A549 (cell line): ENCODE measurements at regions not wholly inside any gene's neighbourhood (a gene's known extent, or its start where the extent isn't known, plus 50 kb on each side); places are given as distances from the start of the nearest gene placed in this dataset.

Experiments
- CTCF ChIP-seq: fragments of >200 bp; sonication (Bioruptor Twin); formaldehyde crosslinking; IDR thresholded peaks from 3 replicates; pipeline ENCODE4 v1.5.1; 2016
- ELK1 ChIP-seq: fragments of 150-350 bp; IDR thresholded peaks from 2 replicates; pipeline ENCODE4 v1.6.1; 2014; ENCODE audit warnings: low read depth, mild to moderate bottlenecking, low read length
- EP300 ChIP-seq, 2 experiments: fragments of >200 bp; sonication (Bioruptor Twin); formaldehyde crosslinking; IDR thresholded peaks; 2 replicates in 1 of 2; 3 replicates in 1 of 2; pipeline ENCODE4 v1.6.1; 2016 to 2017
- HDAC2 ChIP-seq: fragments of 200-600 bp; sonication (generic); IDR thresholded peaks from 2 replicates; pipeline ENCODE4 v1.6.1; 2016
- JUN ChIP-seq, 2 experiments: fragments of >200 bp; sonication (Bioruptor Twin); formaldehyde crosslinking; IDR thresholded peaks; 2 replicates in 1 of 2; 3 replicates in 1 of 2; pipeline ENCODE4 v1.6.1; 2016 to 2017
- JUNB ChIP-seq: fragments of >200 bp; sonication (Bioruptor Twin); formaldehyde crosslinking; IDR thresholded peaks from 2 replicates; pipeline ENCODE4 v1.6.1; 2016
- KDM1A ChIP-seq: fragments of 200-600 bp; sonication (generic); IDR thresholded peaks from 2 replicates; pipeline ENCODE4 v1.6.1; 2016; ENCODE audit warnings: low read depth, mild to moderate bottlenecking
- MAX ChIP-seq: IDR thresholded peaks from 2 replicates; pipeline ENCODE4 v1.6.1; 2012
- PBX3 ChIP-seq: IDR thresholded peaks from 2 replicates; pipeline ENCODE4 v1.6.1; 2012
- POLR2A ChIP-seq: IDR thresholded peaks from 2 replicates; pipeline ENCODE4 v1.6.1; 2012; ENCODE audit warnings: mild to moderate bottlenecking, low read length
- RCOR1 ChIP-seq: fragments of 150-350 bp; IDR thresholded peaks from 2 replicates; pipeline ENCODE4 v1.6.1; 2014; ENCODE audit warnings: antibody characterized with exemption, low read length, low read depth
- REST ChIP-seq: fragments of 200-600 bp; sonication (generic); IDR thresholded peaks from 2 replicates; pipeline ENCODE4 v1.6.1; 2016; ENCODE audit warnings: antibody characterized with exemption, mild to moderate bottlenecking, moderate library complexity
- USF2 ChIP-seq: fragments of 450-650 bp; IDR thresholded peaks from 2 replicates; pipeline ENCODE4 v1.6.1; 2014; ENCODE audit warnings: antibody characterized with exemption
- ZFP36 ChIP-seq: fragments of 450-650 bp; IDR thresholded peaks from 2 replicates; pipeline ENCODE4 v1.6.1; 2014; ENCODE audit warnings: borderline replicate concordance; ENCODE audit not compliant: partially characterized antibody

GRCh38 chr7:114255404-114255841 lies 159.2 kb upstream of the FOXP2 start:
- TF ChIP-seq RCOR1 (no peak), PBX3 (no peak), CTCF (no peak), USF2 (no peak), ELK1 (no peak), HDAC2 (no peak), POLR2A (no peak), JUNB (no peak), ZFP36 (no peak), JUN (IDR thresholded peaks at IDR 0.05) (no peak), EP300 (IDR thresholded peaks at IDR 0.05) (no peak), MAX (no peak), KDM1A (no peak), REST (no peak)
